Sigmoid colon (tissue), 6 donors: ENCODE measurements at regions not wholly inside any gene's neighbourhood (a gene's known extent, or its start where the extent isn't known, plus 50 kb on each side); places are given as distances from the start of the nearest gene placed in this dataset.

Experiments
- DNase-seq: peaks from one replicate; pipeline ENCODE4 v3.0.0-alpha.2; 2019
- H3K27ac ChIP-seq, 4 donors: fragments of 200-600 bp; sonication (generic); one replicate each; pipeline ENCODE4 v1.5.1; 2016 to 2019; ENCODE audit warnings: mild to moderate bottlenecking in 1 of 4
- H3K27me3 ChIP-seq, 3 donors: fragments of 200-600 bp; sonication (generic); one replicate each; pipeline ENCODE4 v1.5.1; 2019; ENCODE audit warnings: mild to moderate bottlenecking in 1 of 3
- H3K36me3 ChIP-seq, 4 donors: fragments of 200-600 bp; sonication (generic); one replicate each; pipeline ENCODE4 v1.5.1; 2016 to 2019
- H3K4me1 ChIP-seq, 4 donors: fragments of 200-600 bp; sonication (generic); one replicate each; pipeline ENCODE4 v1.5.1; 2017 to 2019
- H3K4me3 ChIP-seq, 4 donors: fragments of 200-600 bp; sonication (generic); one replicate each; pipeline ENCODE4 v1.5.1; 2017 to 2019; ENCODE audit warnings: mild to moderate bottlenecking in 2 of 4, moderate library complexity in 1 of 4
- H3K9me3 ChIP-seq, 4 donors: fragments of 200-600 bp in 3 of 4; sonication (generic) in 3 of 4; one replicate each; pipeline versions ENCODE4 v1.5.1 to v1.6.1; 2013 to 2019
- CTCF ChIP-seq, 4 experiments: fragments of 450-650 bp in 3 of 4; fragments of 200-600 bp in 1 of 4; IDR thresholded peaks; one replicate each; pipeline ENCODE4 v1.5.1; 2016 to 2019; ENCODE audit warnings: antibody characterized with exemption in 4 of 4, mild to moderate bottlenecking in 3 of 4, moderate library complexity in 2 of 4
- EP300 ChIP-seq, 4 donors: sonication (generic); formaldehyde crosslinking; IDR thresholded peaks; one replicate each; pipeline ENCODE4 v1.6.1; 2017; ENCODE audit warnings: antibody characterized with exemption in 4 of 4
- POLR2A ChIP-seq, 2 donors: fragments of 450-650 bp; IDR thresholded peaks; one replicate each; pipeline ENCODE4 v1.6.1; 2016; ENCODE audit warnings: antibody characterized with exemption in 2 of 2, mild to moderate bottlenecking in 2 of 2, moderate library complexity in 2 of 2
- POLR2AphosphoS5 ChIP-seq, 4 donors: sonication (generic); formaldehyde crosslinking; IDR thresholded peaks; one replicate each; pipeline ENCODE4 v1.6.1; 2017; ENCODE audit warnings: antibody characterized with exemption in 4 of 4
- WGBS, 2 donors: extraction: QIAGEN DNeasy Blood & Tissue Kit; methylation state at CpG; one replicate each; pipeline ENCODE4 v1.1.7; 2013; 5-methylcytosine and 5-hydroxymethylcytosine counted together
- intact Hi-C: fragments of 100-400 bp; cut with DNase I; formaldehyde crosslinking; loops from one replicate; pipeline ENCODE4 v1.15.1; 2023
- donor health status: healthy with polysubstance abuse.
- donor health status: healthy.

- Histone ChIP-seq H3K36me3 (no peaks in the 10 kb centered on the region), H3K27me3 (no peaks in the 10 kb centered on the region), H3K9me3 (no peaks in the 10 kb centered on the region), H3K4me1 (no peaks in the 10 kb centered on the region), H3K4me3 (no peak overlapping the region), H3K27ac (no peak overlapping the region)
- no peak for DNase-seq
- 76 to 82% methylated on average over 8 of the region's 8 CpGs for WGBS, 2 donors
- TF ChIP-seq EP300 (IDR thresholded peaks at IDR 0.05): no peak
- no peak for TF ChIP-seq POLR2A (IDR thresholded peaks at IDR 0.05)
- TF ChIP-seq CTCF (IDR thresholded peaks at IDR 0.05): no peak
- no peak for TF ChIP-seq POLR2AphosphoS5 (IDR thresholded peaks at IDR 0.05)
- intact Hi-C loops: no loop called here
These were observed 339.8 kb upstream of the ARRDC3 start for GRCh38 chr5:91722736-91723467.

- H3K4me3 ChIP-seq: no peak overlapping the region
- TF ChIP-seq CTCF (IDR thresholded peaks at IDR 0.05) (no peak), EP300 (IDR thresholded peaks at IDR 0.05) (no peak)
- H3K36me3 ChIP-seq: no peaks in the 10 kb centered on the region
These were observed 329.6 kb upstream of the ARRDC3 start for GRCh38 chr5:91712718-91713117.

GRCh38 chr5:91707521-91707841 lies 324.4 kb upstream of the ARRDC3 start:
- no peak for DNase-seq
- Histone ChIP-seq H3K27ac (no peak overlapping the region), H3K36me3 (no peaks in the 10 kb centered on the region), H3K4me1 (no peaks in the 10 kb centered on the region), H3K4me3 (no peak overlapping the region), H3K27me3 (no peaks in the 10 kb centered on the region), H3K9me3 (no peaks in the 10 kb centered on the region)
- no peak for TF ChIP-seq CTCF (IDR thresholded peaks at IDR 0.05)
- intact Hi-C loops: no loop called here
- 79 to 84% methylated on average over 1 of the region's 1 CpG for WGBS, 2 donors

More at GRCh38 chr5:91712718-91713117, 329.6 kb upstream of the ARRDC3 start:
- no peak for DNase-seq
- H3K9me3 ChIP-seq: no peaks in the 10 kb centered on the region
- H3K27ac ChIP-seq: no peak overlapping the region
- H3K27me3 ChIP-seq: no peaks in the 10 kb centered on the region
- intact Hi-C loops: no loop called here
- no peaks in the 10 kb centered on the region for H3K4me1 ChIP-seq

GRCh38 chr5:91706785-91707520 lies 323.8 kb upstream of the ARRDC3 start:
- no peaks in the 10 kb centered on the region for H3K4me1 ChIP-seq
- H3K9me3 ChIP-seq: no peaks in the 10 kb centered on the region
- DNase-seq: no peak
- WGBS, 2 donors: 54 to 61% methylated on average over 1 of the region's 1 CpG
- no peak overlapping the region for H3K4me3 ChIP-seq
- H3K27ac ChIP-seq: no peak overlapping the region
- TF ChIP-seq POLR2AphosphoS5 (IDR thresholded peaks at IDR 0.05): no peak
- TF ChIP-seq CTCF (IDR thresholded peaks at IDR 0.05): no peak
- no peak for TF ChIP-seq POLR2A (IDR thresholded peaks at IDR 0.05)
- TF ChIP-seq EP300 (IDR thresholded peaks at IDR 0.05): no peak
- intact Hi-C loops: no loop called here
- no peaks in the 10 kb centered on the region for H3K27me3 ChIP-seq
- H3K36me3 ChIP-seq: no peaks in the 10 kb centered on the region

GRCh38 chr5:91703128-91703527 lies 320.0 kb upstream of the ARRDC3 start:
- intact Hi-C loops: no loop called here
- Histone ChIP-seq H3K36me3 (no peaks in the 10 kb centered on the region), H3K27me3 (no peaks in the 10 kb centered on the region), H3K4me3 (no peak overlapping the region), H3K27ac (no peak overlapping the region), H3K9me3 (peaks cover 0 to 5% (median 0%) of the 10 kb centered on the region in 4 donors), H3K4me1 (no peaks in the 10 kb centered on the region)
- no peak for DNase-seq
- no peak for TF ChIP-seq CTCF (IDR thresholded peaks at IDR 0.05)
- no peak for TF ChIP-seq POLR2AphosphoS5 (IDR thresholded peaks at IDR 0.05)
- no peak for TF ChIP-seq POLR2A (IDR thresholded peaks at IDR 0.05)
- TF ChIP-seq EP300 (IDR thresholded peaks at IDR 0.05): no peak
- 95 to 96% methylated on average over 2 of the region's 2 CpGs for WGBS, 2 donors
